BLaER1 treated with 17β-estradiol and CSF1 and Interleukin-3, amounts not matched to agents 10 nM and 100 nM (cell line): ENCODE measurements at regions not wholly inside any gene's neighbourhood (a gene's known extent, or its start where the extent isn't known, plus 50 kb on each side); places are given as distances from the start of the nearest gene placed in this dataset.

Experiments used
- H3K27ac ChIP-seq, 11 experiments: shearing (Covaris generic); formaldehyde crosslinking; 2 replicates each; pipeline ENCODE4 v1.8.1; 2022
- H3K27me3 ChIP-seq, 11 experiments: shearing (Covaris generic); formaldehyde crosslinking; 2 replicates each; pipeline ENCODE4 v1.8.1; 2022
- H3K36me3 ChIP-seq, 11 experiments: shearing (Covaris generic); formaldehyde crosslinking; 2 replicates each; pipeline ENCODE4 v1.8.1; 2022
- H3K4me1 ChIP-seq, 10 experiments: shearing (Covaris generic); formaldehyde crosslinking; 2 replicates each; pipeline ENCODE4 v1.8.1; 2022
- H3K4me2 ChIP-seq, 11 experiments: shearing (Covaris generic); formaldehyde crosslinking; 2 replicates each; pipeline ENCODE4 v1.8.1; 2022
- H3K4me3 ChIP-seq, 10 experiments: shearing (Covaris generic); formaldehyde crosslinking; 2 replicates each; pipeline ENCODE4 v1.8.1; 2022
- H3K9ac ChIP-seq, 11 experiments: shearing (Covaris generic); formaldehyde crosslinking; 2 replicates each; pipeline ENCODE4 v1.8.1; 2022
- H3K9me3 ChIP-seq, 11 experiments: shearing (Covaris generic); formaldehyde crosslinking; replicated peaks in 1 of 11; 2 replicates each; pipeline ENCODE4 v1.8.1; 2022
- H4K20me1 ChIP-seq, 11 experiments: shearing (Covaris generic); formaldehyde crosslinking; 2 replicates each; pipeline ENCODE4 v1.8.1; 2022
- Cebpa-rat ChIP-seq, 11 experiments: shearing (Covaris generic); IDR thresholded peaks; 2 replicates each; pipeline ENCODE4 v1.8.1; 2022

- H3K27ac ChIP-seq = no peak overlapping the region
- no peak for TF ChIP-seq Cebpa-rat (IDR thresholded peaks at IDR 0.05)
- H3K4me3 ChIP-seq = no peak overlapping the region
- H4K20me1 ChIP-seq = no peaks in the 10 kb centered on the region
- no peak overlapping the region for H3K4me2 ChIP-seq
- H3K9ac ChIP-seq = no peak overlapping the region
- no peaks in the 10 kb centered on the region for H3K27me3 ChIP-seq
- no peaks in the 10 kb centered on the region for H3K4me1 ChIP-seq
- H3K9me3 ChIP-seq = no peaks in the 10 kb centered on the region
- H3K36me3 ChIP-seq = no peaks in the 10 kb centered on the region
Measured at GRCh38 chr7:104045183-104045582, 55.7 kb upstream of the RELN start.

DNA sequence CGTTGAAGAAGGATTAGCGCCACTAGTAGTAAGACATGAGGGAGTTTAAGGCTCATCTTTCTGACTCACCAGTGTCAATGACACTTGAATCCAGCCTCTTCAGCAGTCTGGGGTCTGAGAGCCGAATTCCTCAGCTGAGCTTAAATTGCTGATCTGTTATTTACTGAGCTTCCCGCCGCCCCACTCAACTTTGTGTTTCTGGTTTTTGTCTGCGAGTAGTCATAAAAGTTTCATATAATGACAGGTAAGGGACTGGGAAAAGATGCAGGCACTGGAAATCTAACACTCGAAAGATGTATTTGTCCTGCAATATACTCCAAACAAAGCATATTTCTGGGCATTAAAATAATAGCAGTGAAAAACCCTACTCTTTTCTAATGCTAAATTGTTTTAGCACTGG lies 51.2 kb upstream of the RELN start:
- peaks cover 0 to 3% (median 0%) of the 10 kb centered on the region in 10 experiments; a peak in 2 of 20 replicates for H3K4me1 ChIP-seq
- TF ChIP-seq Cebpa-rat (IDR thresholded peaks at IDR 0.05) = no peak
- H3K4me2 ChIP-seq = no peak overlapping the region
- H3K4me3 ChIP-seq = no peak overlapping the region
- H3K36me3 ChIP-seq = no peaks in the 10 kb centered on the region
- H3K9me3 ChIP-seq = no peaks in the 10 kb centered on the region
- no peak overlapping the region for H3K9ac ChIP-seq
- H4K20me1 ChIP-seq = no peaks in the 10 kb centered on the region
- H3K27me3 ChIP-seq = no peaks in the 10 kb centered on the region
- H3K27ac ChIP-seq = no peak overlapping the region

GRCh38 chr7:104039363-104039762 lies 49.9 kb upstream of the RELN start:
- Histone ChIP-seq H3K27me3 (no peaks in the 10 kb centered on the region), H4K20me1 (no peaks in the 10 kb centered on the region), H3K9me3 (peaks cover 0 to 8% (median 5%) of the 10 kb centered on the region in 11 experiments; a peak in 9 of 22 replicates), H3K4me2 (peak overlapping the region in 2 of 11 experiments; percentile 30 to 45; a peak in 2 of 22 replicates), H3K36me3 (no peaks in the 10 kb centered on the region), H3K9ac (no peak overlapping the region), H3K27ac (0 out of 22 replicates have a peak overlapping the region, but pooled peaks of 2 of the 11 experiments have one; percentile 27 to 29), H3K4me1 (peaks cover 0 to 3% (median 0%) of the 10 kb centered on the region in 10 experiments; a peak in 2 of 20 replicates), H3K4me3 (no peak overlapping the region)
- no peak for TF ChIP-seq Cebpa-rat (IDR thresholded peaks at IDR 0.05)
